Activated CD8-positive, alpha-beta memory T cell treated with anti-CD3 and anti-CD28 coated beads, Interleukin-2, amount 50 U/mL, for 48 hours (primary cell): ENCODE measurements at regions not wholly inside any gene's neighbourhood (a gene's known extent, or its start where the extent isn't known, plus 50 kb on each side); places are given as distances from the start of the nearest gene placed in this dataset.

Source experiments
- DNase-seq: peaks from one replicate; pipeline ENCODE4 v3.0.0-alpha.2; 2020

- no peak for DNase-seq
These were observed 260.8 kb upstream of the HABP2 start for GRCh38 chr10:113292086-113292485.

DNA sequence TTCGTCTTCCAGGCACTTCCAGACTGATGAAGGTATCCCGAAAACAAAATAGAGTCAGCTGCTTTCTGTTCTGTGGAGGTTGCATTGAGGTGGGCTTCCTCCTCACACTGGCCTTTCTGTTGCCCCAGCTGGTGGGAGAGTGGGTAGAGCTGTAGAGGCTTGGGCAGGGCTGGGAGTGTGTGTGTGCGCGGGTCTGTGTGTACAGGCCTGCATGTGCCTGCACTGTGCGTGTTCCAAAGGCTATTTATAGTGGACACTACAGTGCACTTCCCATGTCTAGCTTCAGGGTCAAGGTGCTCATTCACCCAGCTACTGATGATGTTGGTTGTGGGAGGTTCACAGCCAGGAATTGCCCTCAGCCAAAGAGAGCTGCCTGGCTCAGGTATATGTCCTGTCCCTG lies 260.1 kb upstream of the HABP2 start:
- DNase-seq, result no peak

GRCh38 chr10:113293167-113293566 lies 259.7 kb upstream of the HABP2 start:
- no peak for DNase-seq

DNA sequence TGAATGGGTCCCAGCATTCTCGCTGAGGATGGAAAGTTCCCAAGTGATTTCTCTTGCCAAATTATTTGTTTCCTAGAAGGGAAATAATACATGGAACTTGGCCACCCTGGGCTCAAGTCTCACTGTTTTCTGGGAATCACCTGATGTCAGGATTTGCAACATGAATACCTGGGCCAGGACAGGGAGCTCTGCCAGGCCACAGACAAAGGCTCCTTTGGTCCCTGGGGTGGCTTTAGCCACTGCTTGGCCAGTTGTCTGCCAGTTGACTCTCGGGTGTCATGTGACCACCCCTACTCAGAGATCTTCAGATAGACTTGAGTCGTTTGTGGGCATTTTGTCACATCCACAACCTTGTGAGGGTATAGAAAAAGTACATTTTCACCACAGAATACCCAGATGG lies 258.0 kb upstream of the HABP2 start:
- DNase-seq, result no peak

- no peak for DNase-seq
These were observed 255.6 kb upstream of the HABP2 start for GRCh38 chr10:113297226-113297625.

- DNase-seq, result no peak
These were observed 254.2 kb upstream of the HABP2 start for GRCh38 chr10:113298616-113299015.

DNA sequence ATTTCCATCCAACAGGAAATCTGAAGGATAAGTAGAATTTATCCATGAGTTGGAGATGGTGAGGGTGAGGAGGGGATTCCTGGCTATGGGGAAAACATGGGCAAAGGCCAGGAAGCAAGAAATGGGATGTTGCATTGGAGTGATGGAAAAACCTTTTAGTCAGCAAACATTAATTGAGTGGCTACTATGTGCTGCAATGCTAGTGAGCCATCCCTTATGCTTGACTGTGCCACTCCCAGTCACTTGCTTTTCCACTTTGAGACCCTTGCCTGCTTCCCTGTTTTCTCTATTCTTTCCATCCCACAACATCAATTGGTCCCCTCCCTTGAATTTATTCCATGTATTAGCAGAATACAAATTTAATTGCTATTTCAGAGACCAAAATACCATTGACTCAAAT lies 252.7 kb upstream of the HABP2 start:
- no peak for DNase-seq

- no peak for DNase-seq
These were observed 252.2 kb upstream of the HABP2 start for GRCh38 chr10:113300617-113301016.

DNA sequence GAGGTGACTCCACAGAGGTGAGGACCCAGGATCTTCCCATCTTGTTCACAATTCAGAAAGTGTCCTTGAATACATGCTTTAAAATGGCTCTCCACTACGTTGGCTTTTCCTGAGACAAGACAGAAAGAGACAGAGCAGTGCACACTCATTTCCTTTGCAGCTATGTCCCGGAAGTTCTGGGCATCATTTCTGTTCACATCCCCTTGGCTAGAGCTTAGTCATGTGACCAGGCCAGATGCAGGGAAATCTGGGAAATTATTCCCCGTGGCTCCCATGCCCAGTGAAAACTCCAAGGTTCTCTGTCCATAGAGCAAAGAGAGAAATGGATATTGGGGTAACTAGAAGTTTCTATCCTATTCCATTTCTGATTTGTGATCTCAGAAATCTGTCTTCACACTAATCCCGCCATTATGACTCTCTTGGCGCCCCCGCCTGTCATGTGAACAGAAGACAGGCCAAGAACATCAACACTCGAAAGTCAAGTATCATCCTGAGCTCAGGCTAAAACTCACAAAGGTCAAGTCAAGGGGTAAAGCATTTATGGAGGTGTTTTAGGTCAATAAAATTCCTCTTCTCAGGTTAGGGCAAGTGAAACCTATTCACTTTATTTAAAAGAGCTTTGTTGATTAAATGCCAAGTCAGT lies 251.4 kb upstream of the HABP2 start:
- DNase-seq, result no peak

DNA sequence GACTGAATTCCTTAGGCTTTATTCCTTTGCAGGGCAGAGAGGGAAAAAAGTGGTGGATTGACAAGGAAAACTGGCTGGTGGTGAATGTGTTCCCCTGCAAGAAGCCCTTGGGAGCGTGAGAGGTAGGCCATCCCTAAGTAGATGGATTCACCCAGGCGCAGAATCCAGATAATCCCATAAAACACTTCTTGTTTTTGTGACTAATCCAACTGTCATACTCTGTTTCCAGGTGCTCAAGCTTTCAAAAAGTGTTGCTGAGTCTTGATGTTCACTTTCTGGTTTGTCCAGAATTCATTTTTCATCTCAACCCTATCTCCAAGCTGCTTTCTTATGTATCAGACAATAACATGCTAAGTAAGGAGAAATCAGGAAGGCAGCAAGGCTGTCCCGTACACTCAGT lies 250.8 kb upstream of the HABP2 start:
- no peak for DNase-seq

DNA sequence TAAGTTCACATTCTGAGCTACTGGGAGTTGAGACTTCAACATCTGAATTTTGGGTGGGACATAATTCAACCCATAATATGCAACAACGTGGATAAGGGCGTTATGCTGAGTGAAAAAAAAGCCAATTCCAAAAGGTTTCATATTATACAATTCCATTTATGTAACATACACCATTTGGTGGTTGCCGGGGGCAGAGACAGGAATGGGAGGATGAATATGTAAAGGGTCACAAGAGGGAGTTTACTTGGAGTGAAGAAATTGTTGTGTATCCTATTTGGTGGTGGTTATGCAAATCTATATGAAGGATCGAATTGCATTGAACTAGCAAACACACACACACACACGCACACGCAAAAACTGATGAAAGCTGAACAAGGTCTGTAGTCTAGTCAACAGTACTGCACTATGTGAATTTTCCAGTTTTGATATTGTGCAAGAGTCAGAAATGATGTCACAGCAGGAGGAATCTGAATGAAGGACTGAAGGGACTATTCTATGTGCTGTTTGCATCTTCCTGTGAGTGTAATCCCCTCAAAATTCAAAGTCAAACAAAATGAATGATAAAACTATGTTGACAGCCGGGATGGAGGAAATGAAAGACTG lies 249.2 kb upstream of the HABP2 start:
- no peak for DNase-seq

DNA sequence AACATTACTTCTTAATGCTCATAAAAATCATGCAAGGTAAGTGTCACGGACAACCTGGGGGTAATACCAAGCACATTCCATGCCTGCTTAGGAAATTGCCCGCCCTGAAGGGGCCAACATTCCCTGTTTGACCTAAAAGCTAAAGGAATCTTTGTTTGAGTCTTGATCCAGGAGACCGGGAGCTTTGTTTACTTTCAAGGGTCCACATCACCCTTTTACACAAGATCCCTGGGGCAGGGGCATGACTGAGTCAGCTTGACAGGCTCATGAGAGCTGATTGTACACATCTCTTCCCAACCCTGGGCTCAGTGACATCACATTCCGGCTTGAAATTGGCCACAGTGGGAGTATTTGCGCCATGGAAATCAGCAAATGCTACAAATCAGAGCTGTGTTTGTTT lies 248.1 kb upstream of the HABP2 start:
- no peak for DNase-seq

- no peak for DNase-seq
These were observed 247.0 kb upstream of the HABP2 start for GRCh38 chr10:113305871-113306270.

- no peak for DNase-seq
These were observed 243.1 kb upstream of the HABP2 start for GRCh38 chr10:113309791-113310190.

DNA sequence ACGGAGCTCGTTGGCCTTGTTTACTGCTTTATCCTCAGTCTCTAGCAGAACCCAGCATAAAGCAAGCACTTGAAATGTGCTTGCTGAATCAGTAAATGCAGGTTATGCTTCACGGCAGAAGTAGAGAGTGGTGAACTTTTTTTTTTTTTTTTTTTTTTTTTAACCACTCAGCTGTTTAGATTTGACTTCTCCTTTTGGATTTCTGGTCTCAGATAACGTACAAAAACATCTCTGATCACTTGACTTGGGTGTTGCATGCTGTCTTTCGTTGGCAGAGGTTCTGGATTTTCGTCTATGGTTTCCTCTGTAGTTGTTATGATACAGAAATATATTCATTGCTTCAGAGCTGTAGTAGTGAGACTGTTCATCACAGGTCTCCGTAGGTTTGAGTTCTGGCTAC lies 242.5 kb upstream of the HABP2 start:
- no peak for DNase-seq

DNA sequence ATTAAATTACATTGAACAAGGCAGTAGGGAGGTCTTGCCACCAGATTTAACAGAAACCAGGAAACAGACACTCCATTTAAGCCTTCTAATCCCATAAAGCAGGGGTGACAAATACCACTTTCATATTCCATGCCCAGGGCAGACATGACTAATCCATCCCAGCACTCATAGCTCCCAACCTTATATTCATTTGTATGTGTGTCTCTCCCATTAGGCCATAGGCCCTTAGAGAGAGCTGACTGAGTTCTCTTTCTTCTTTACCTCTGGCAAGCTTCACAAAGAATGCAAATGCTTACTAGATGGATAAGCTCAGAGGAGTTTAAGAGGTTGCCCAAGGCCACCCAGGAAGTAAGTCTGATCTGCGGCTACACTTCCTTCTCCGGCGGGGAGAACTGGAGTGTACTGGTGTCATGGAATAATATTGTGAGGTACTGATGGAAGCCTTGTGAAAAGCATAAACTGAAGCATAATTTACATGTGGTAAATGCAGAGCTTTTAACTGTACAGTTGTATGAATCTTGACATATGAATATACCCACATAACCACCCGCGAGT lies 239.7 kb upstream of the HABP2 start:
- no peak for DNase-seq

DNA sequence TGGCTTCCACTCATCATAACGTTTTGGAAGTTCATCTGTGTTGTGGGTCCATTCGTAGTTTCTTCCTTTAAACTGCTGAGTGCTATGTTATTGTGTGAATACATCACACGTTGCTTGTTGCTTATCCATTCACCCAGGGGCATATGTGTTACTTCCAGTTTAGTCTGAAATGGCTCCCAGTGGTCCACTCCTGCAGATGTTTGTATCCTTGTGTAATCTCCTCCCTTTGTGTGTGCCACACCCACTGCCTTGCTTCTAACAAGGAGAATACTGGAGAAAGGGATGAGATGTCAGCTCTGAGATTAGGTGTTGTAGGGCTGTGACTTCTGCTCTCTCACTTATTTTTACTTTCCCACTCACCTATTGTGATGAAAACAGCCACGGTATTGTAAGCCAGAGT lies 239.1 kb upstream of the HABP2 start:
- DNase-seq, result no peak

DNA sequence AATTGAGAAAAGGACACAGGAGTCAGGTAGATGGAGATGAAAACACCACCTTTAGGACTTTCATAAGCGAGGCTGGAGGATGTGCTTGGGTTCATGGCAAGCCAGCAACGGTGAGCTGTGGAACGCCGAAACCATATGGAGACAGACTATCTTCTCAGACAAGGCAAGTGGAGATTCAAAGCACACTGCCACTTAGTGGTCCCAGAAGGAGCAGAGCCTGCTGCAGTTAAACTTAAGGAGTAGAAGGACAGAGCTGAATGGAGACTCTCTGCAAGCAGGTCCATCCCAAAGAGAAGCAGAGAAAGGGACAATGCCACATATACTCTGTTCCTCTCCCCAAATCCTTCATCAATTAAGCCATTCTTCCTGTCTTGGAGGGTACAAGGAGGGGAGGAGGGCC lies 236.3 kb upstream of the HABP2 start:
- DNase-seq, result no peak

- DNase-seq, result no peak
These were observed 235.4 kb upstream of the HABP2 start for GRCh38 chr10:113317489-113317888.

GRCh38 chr10:113319479-113319878 lies 233.4 kb upstream of the HABP2 start:
- no peak for DNase-seq

GRCh38 chr10:113320211-113320610 lies 232.6 kb upstream of the HABP2 start:
- DNase-seq, result no peak

GRCh38 chr10:113320987-113321386 lies 231.9 kb upstream of the HABP2 start:
- no peak for DNase-seq

- DNase-seq, result no peak
These were observed 230.0 kb upstream of the HABP2 start for GRCh38 chr10:113322843-113323242.

DNA sequence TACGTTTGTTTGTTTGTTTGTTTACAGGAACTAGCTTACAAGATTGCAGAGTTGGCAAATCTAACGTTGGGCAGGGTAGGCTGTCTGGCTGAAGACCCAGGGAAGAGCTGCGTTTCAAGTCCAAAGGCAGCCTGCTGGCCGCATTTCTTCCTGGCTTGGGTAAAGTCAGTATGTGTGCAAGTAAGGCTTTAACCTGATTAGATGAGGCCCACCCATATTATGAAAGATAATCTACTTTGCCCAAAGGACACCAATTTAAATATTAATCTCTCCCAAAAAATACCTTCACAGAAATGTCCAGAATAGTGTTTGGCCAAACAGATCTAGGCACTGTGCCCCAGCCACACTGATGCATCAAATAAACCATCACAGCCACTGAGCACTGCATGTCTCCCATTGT lies 228.9 kb upstream of the HABP2 start:
- DNase-seq, result no peak
